OCI-LY3 (cell line): ENCODE measurements at regions not wholly inside any gene's neighbourhood (a gene's known extent, or its start where the extent isn't known, plus 50 kb on each side); places are given as distances from the start of the nearest gene placed in this dataset.

Experiments
- EZH2phosphoT487 ChIP-seq: fragments of 200-600 bp; shearing (Covaris generic); IDR thresholded peaks from 2 replicates; pipeline ENCODE4 v1.6.1; 2018; ENCODE audit warnings: antibody characterized with exemption, mixed run types, low read depth
- TF ChIP-seq, protein P1 (sequence below): fragments of 200-600, 300-600 bp; sonication (generic); IDR thresholded peaks from 2 replicates; pipeline ENCODE4 v1.5.1; 2014; ENCODE audit warnings: antibody characterized with exemption, low read length, low read depth

DNA sequence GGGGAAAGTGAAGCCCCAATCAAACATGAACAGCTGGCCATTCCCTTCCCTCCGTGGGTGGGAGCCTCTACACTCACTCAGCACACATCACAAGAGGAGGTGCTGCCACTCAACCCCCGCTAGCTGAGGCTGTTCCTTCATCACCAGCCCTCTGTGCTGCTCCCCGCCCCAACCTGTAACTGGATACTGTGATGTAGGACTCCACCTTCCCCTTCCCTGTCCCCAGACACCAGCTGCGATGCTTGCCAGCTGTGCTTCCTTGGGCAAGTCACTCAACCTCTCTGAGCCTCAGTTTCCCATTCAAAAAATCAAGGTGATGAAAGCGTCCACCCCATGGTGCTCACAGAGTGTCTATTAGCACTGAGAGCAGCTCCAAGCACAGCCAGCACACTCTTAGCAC, 273.2 kb downstream of the MRTFB start:
- TF ChIP-seq, protein P1, sequence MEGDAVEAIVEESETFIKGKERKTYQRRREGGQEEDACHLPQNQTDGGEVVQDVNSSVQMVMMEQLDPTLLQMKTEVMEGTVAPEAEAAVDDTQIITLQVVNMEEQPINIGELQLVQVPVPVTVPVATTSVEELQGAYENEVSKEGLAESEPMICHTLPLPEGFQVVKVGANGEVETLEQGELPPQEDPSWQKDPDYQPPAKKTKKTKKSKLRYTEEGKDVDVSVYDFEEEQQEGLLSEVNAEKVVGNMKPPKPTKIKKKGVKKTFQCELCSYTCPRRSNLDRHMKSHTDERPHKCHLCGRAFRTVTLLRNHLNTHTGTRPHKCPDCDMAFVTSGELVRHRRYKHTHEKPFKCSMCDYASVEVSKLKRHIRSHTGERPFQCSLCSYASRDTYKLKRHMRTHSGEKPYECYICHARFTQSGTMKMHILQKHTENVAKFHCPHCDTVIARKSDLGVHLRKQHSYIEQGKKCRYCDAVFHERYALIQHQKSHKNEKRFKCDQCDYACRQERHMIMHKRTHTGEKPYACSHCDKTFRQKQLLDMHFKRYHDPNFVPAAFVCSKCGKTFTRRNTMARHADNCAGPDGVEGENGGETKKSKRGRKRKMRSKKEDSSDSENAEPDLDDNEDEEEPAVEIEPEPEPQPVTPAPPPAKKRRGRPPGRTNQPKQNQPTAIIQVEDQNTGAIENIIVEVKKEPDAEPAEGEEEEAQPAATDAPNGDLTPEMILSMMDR, result no peak
- no peak for TF ChIP-seq EZH2phosphoT487
